Left renal pelvis (tissue), 4 donors: ENCODE measurements at regions not wholly inside any gene's neighbourhood (a gene's known extent, or its start where the extent isn't known, plus 50 kb on each side); places are given as distances from the start of the nearest gene placed in this dataset.

ENCODE experiments used
- DNase-seq, 4 donors: peaks; one replicate each; pipeline ENCODE4 v3.0.0-alpha.2; 2013; ENCODE audit warnings: low read depth in 4 of 4, low spot score in 3 of 4

GRCh38 chr9:20016611-20017010, 227.8 kb upstream of the SLC24A2 start:
- DNase-seq: no peak

- no peak for DNase-seq
Observed at GRCh38 chr9:20015427-20015931, 226.6 kb upstream of the SLC24A2 start.

GRCh38 chr9:20014168-20014567, 225.3 kb upstream of the SLC24A2 start:
- no peak for DNase-seq

- DNase-seq: no peak
Observed at GRCh38 chr9:20012232-20012631, 223.4 kb upstream of the SLC24A2 start.

- DNase-seq: no peak
Observed at GRCh38 chr9:20009606-20010005, 220.8 kb upstream of the SLC24A2 start.

- DNase-seq: no peak
Observed at GRCh38 chr9:20002011-20002410, 213.2 kb upstream of the SLC24A2 start.

- DNase-seq: no peak
Observed at GRCh38 chr9:20001058-20001457, 212.2 kb upstream of the SLC24A2 start.

- DNase-seq: no peak
Observed at GRCh38 chr9:19999491-20000057, 210.7 kb upstream of the SLC24A2 start.

GRCh38 chr9:19998823-19999455, 210.1 kb upstream of the SLC24A2 start:
- DNase-seq: no peak

GRCh38 chr9:19998153-19998552, 209.3 kb upstream of the SLC24A2 start:
- DNase-seq: no peak

- DNase-seq: no peak
Observed at GRCh38 chr9:19995619-19996018, 206.8 kb upstream of the SLC24A2 start.

- no peak for DNase-seq
Observed at GRCh38 chr9:19994296-19994695, 205.5 kb upstream of the SLC24A2 start.

GRCh38 chr9:19992556-19992955, 203.7 kb upstream of the SLC24A2 start:
- no peak for DNase-seq

- no peak for DNase-seq
Observed at GRCh38 chr9:19989213-19989612, 200.4 kb upstream of the SLC24A2 start.

- DNase-seq: no peak
Observed at GRCh38 chr9:19988281-19988680, 199.4 kb upstream of the SLC24A2 start.

- no peak for DNase-seq
Observed at GRCh38 chr9:19985081-19985480, 196.2 kb upstream of the SLC24A2 start.

GRCh38 chr9:19976226-19976625, 187.4 kb upstream of the SLC24A2 start:
- no peak for DNase-seq

- no peak for DNase-seq
Observed at GRCh38 chr9:19975499-19975898, 186.7 kb upstream of the SLC24A2 start.

GRCh38 chr9:19969721-19970120, 180.9 kb upstream of the SLC24A2 start:
- no peak for DNase-seq

- DNase-seq: no peak
Observed at GRCh38 chr9:19967888-19968459, 179.1 kb upstream of the SLC24A2 start.

GRCh38 chr9:19967216-19967887, 178.5 kb upstream of the SLC24A2 start:
- DNase-seq: no peak

- DNase-seq: no peak
Observed at GRCh38 chr9:19965336-19965735, 176.5 kb upstream of the SLC24A2 start.
